ENCODE measurements at regions not wholly inside any gene's neighbourhood (a gene's known extent, or its start where the extent isn't known, plus 50 kb on each side); places are given as distances from the start of the nearest gene placed in this dataset.

- Histone ChIP-seq H3K79me1 (ENCODE audit: low read depth, low read length) (no peaks in the 10 kb centered on the region; the same call in 1 of the 2 replicates), H2AK5ac (ENCODE audit: low read depth, low read length) (no peak overlapping the region), H4K20me1 (replicated peaks in 1 of 2; ENCODE audit: control insufficient read depth in 1 of 2, insufficient read depth in 2 of 2, low read length in 2 of 2) (no peaks in the 10 kb centered on the region), H3K27me3 (replicated peaks in 1 of 4; ENCODE audit: control insufficient read depth in 3 of 4, extremely low read depth in 1 of 4, insufficient read depth in 3 of 4, low read length in 3 of 4) (no peaks in the 10 kb centered on the region), H3K36me3 (ENCODE audit: control insufficient read depth in 2 of 4, insufficient read depth in 4 of 4, low read length in 3 of 4) (no peaks in the 10 kb centered on the region), H3K27ac (ENCODE audit: low read depth, low read length) (no peak overlapping the region), H3K4me1 (replicated peaks in 1 of 4; ENCODE audit: control insufficient read depth in 3 of 4, insufficient read depth in 4 of 4, low read length in 3 of 4) (no peaks in the 10 kb centered on the region), H2BK5ac (ENCODE audit: low read depth, low read length) (no peak overlapping the region), H3K18ac (ENCODE audit: extremely low read depth, low read length) (no peak overlapping the region), H3K4me2 (ENCODE audit: insufficient read depth in 1 of 2, low read depth in 2 of 2, low read length in 2 of 2) (no peak overlapping the region), H3K23me2 (ENCODE audit: low read depth, low read length) (no peaks in the 10 kb centered on the region), H3K4ac (replicated peaks; ENCODE audit: insufficient read length, low read depth, low read length) (no peak overlapping the region), H2BK20ac (ENCODE audit: low read length) (no peak overlapping the region), H3K4me3 (ENCODE audit: extremely low read depth in 1 of 4, insufficient read depth in 2 of 4, low read depth in 3 of 4, low read length in 4 of 4) (no peak overlapping the region), H3K23ac (ENCODE audit: insufficient read length) (no peak overlapping the region), H3K56ac (replicated peaks; ENCODE audit: insufficient read length, low read depth, low read length) (no peak overlapping the region), H2BK15ac (ENCODE audit: low read length) (no peak overlapping the region), H3K9ac (replicated peaks in 1 of 4; ENCODE audit: extremely low read depth in 1 of 4, low read depth in 3 of 4, low read length in 3 of 4) (no peak overlapping the region), H4K91ac (replicated peaks; ENCODE audit: insufficient read length, low read length) (no peak overlapping the region), H2BK120ac (replicated peaks; ENCODE audit: low read depth, low read length) (no peak overlapping the region), H2BK12ac (ENCODE audit: low read depth, low read length) (no peak overlapping the region), H3K9me3 (ENCODE audit: insufficient read depth in 2 of 2, low read depth in 1 of 2, low read length in 1 of 2) (no peaks in the 10 kb centered on the region), H3K79me2 (ENCODE audit: control insufficient read depth in 1 of 2, insufficient read depth in 2 of 2, low read length in 2 of 2) (no peaks in the 10 kb centered on the region), H2AFZ (ENCODE audit: low read length) (no peak overlapping the region), H4K8ac (ENCODE audit: extremely low read depth, insufficient read depth, low read length) (no peak overlapping the region), H4K5ac (ENCODE audit: insufficient read length, low read depth, low read length) (no peak overlapping the region), H3K14ac (ENCODE audit: insufficient read length) (no peak overlapping the region)
- no peak for DNase-seq (ENCODE audit: low read depth in 1 of 2, low spot score in 2 of 2)
- no peak for FAIRE-seq
- CTCF ChIA-PET (ENCODE audit: partially characterized antibody), result interaction anchor here (1.3 to 1.6 kb wide), 3 partner anchors 16 to 48 kb away, joined by 3 read pairs; no protein-coding TSS in a partner anchor
- TF ChIP-seq CTBP2 (IDR thresholded peaks at IDR 0.05; ENCODE audit: borderline replicate concordance, insufficient read depth, insufficient read length, low read length) (no peak), CHD2 (IDR thresholded peaks at IDR 0.05; ENCODE audit: low read length) (no peak), TEAD4 (IDR thresholded peaks at IDR 0.05; ENCODE audit: low read depth, low read length) (no peak), SP4 (IDR thresholded peaks at IDR 0.05; ENCODE audit: low read length) (no peak), HDAC6 (IDR thresholded peaks at IDR 0.05; ENCODE audit: low read depth, low read length) (no peak)
- WGBS, 2 experiments (ENCODE audit: extremely low coverage in 1 of 2, insufficient coverage in 1 of 2, insufficient read length in 1 of 2, insufficient replicate concordance in 2 of 2, low coverage in 1 of 2, low lambda C conversion rate in 2 of 2, missing lambda C conversion rate in 1 of 2), result 88% methylated on average over 4 of the region's 4 CpGs; no CpG with 5 or more reads in 1 of the 2 experiments
- POLR2A ChIA-PET (ENCODE audit: partially characterized antibody), result interaction anchor here (0.6 kb wide), 1 partner anchor 837 kb away, joined by 3 read pairs; no protein-coding TSS in a partner anchor
These were observed 387.0 kb upstream of the DMAC1 start for GRCh38 chr9:8186560-8186959.
